ENCODE measurements at regions not wholly inside any gene's neighbourhood (a gene's known extent, or its start where the extent isn't known, plus 50 kb on each side); places are given as distances from the start of the nearest gene placed in this dataset.

DNA sequence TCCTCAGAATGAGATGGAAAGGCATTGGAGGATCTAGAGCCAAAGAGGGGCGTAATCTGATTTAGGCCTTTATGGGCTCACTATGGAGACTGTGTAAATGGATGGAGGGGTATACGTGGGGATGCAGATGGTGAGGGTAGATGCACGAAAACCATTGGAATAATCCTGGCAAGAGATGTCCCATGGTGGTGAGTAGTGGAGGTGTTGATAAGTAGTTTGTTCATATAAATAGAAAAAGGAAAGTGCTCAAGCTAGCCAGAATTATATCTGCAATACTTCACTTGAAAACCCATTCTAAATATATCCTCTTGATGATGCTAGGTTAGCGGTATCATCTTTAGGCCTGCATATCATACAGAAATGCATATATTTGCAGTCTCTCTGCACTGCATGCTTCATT is 459.7 kb downstream of the CDH2 start:
- Mint-ChIP-seq H3K4me1 (no peaks in the 10 kb centered on the region), H3K27ac (no peak overlapping the region), H3K9me3 (peaks cover 2 to 40% (median 7%) of the 10 kb centered on the region in 6 donors), H3K27me3 (ENCODE audit: low read depth in 3 of 3) (peaks cover 0 to 2% (median 0%) of the 10 kb centered on the region in 3 donors), H3K36me3 (peaks cover 0 to 3% (median 0%) of the 10 kb centered on the region in 3 donors), H3K4me3 (no peak overlapping the region)
- DNase-seq: no peak

DNA sequence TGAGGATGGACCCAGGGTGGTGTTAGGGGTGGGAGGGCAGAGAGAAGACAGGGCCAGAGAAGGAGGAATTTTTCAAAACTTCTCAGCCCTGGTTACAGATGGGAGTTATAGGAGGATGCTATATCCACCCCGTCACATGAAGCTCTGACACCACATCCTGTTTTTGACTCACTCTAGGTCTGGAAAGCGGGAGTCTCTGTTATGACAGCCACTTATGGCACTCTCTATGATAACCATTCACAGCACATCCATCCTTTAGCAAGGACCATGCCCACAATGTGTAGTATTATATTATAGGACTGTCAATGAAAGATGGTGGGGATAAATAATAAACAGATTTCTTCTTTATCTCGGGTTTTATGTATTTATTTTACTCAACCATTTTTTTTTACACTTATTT is 461.2 kb downstream of the CDH2 start:
- Mint-ChIP-seq H3K4me3 (no peak overlapping the region), H3K27me3 (ENCODE audit: low read depth in 3 of 3) (peaks cover 0 to 2% (median 0%) of the 10 kb centered on the region in 3 donors), H3K4me1 (no peaks in the 10 kb centered on the region), H3K27ac (no peak overlapping the region), H3K9me3 (peaks cover 2 to 45% (median 11%) of the 10 kb centered on the region in 6 donors), H3K36me3 (peaks cover 0 to 3% (median 0%) of the 10 kb centered on the region in 3 donors)
- no peak for DNase-seq

DNA sequence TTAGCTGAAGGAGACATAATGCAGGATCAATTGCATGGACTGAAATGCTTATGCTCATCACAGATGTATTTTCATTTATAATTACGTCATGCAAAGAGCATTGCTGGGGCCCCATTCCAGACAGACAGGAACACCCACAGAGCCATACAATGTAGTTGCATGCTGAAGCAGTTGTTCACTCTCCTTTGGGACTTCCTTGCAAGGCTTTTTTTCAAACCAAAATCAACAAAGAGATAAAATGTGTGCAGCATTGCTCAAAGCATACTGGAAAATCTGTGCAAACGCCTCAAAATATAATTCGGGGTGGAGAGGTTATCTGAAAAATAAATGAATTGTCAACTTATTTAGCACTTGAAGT is 463.2 kb downstream of the CDH2 start:
- Mint-ChIP-seq H3K27ac (no peak overlapping the region), H3K9me3 (peaks cover 6 to 47% (median 13%) of the 10 kb centered on the region in 6 donors), H3K36me3 (peaks cover 0 to 3% (median 0%) of the 10 kb centered on the region in 3 donors), H3K4me3 (no peak overlapping the region), H3K4me1 (no peaks in the 10 kb centered on the region), H3K27me3 (ENCODE audit: low read depth in 3 of 3) (no peaks in the 10 kb centered on the region)
- DNase-seq: no peak

DNA sequence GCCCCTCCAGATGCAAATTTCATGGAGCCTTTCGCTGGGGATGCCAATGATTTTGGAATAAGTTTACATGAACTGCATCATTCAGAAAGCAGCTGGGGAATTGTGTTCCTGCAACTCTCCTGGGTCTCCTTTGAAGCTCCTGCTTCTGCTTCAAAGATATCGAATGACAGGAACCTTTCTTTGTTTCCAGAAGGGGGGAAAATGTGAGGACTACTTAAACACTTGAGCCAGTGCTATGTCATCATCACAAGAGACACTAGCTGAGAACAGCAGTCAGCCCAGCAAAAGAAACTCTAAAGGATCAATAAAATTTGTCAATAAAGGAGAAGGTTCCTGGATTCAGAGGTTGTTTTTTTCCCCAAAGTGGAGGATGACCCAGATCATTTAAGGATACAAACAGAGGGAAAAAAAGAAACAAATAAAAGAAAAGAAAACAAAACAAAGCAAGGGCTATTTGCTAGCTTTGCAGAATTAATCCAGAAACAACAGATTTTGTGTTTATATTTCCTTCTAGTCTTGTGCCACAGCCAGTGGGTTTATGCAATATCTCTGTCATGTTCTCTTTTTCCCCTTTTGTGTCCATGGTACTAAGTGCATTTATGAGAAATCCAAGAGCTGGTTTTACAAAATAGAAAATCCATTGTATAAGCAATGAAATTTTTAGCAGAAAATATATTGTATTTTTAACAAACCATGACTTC is 463.7 kb downstream of the CDH2 start:
- peaks cover 0 to 3% (median 0%) of the 10 kb centered on the region in 3 donors for H3K36me3 Mint-ChIP-seq
- no peak overlapping the region for H3K4me3 Mint-ChIP-seq
- peaks cover 4 to 50% (median 13%) of the 10 kb centered on the region in 6 donors for H3K9me3 Mint-ChIP-seq
- DNase-seq: no peak
- H3K27ac Mint-ChIP-seq: no peak overlapping the region
- no peaks in the 10 kb centered on the region for H3K4me1 Mint-ChIP-seq
- H3K27me3 Mint-ChIP-seq (ENCODE audit: low read depth in 3 of 3): no peaks in the 10 kb centered on the region

DNA sequence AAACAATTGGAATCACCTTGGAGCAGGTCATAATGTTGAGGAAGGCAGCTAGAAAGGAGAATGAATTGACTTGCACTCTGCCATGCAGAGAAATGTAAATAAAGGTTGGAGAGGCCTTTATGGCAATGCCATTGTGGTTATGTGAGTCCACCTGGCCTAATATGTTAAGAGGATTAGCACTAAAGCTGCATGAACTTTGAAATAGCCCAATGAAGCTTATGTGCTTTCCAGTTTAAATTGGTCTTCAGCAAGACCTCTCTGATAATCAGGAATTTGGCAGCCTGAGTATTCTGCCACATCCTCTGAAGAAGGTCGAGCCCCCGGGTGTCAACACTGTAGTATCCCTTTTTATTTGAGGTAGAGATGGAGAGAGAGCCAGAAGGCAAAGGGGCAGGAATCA is 464.9 kb downstream of the CDH2 start:
- Mint-ChIP-seq H3K4me3 (no peak overlapping the region), H3K27me3 (ENCODE audit: low read depth in 3 of 3) (no peaks in the 10 kb centered on the region), H3K36me3 (peaks cover 0 to 3% (median 0%) of the 10 kb centered on the region in 3 donors), H3K27ac (no peak overlapping the region), H3K9me3 (peaks cover 6 to 48% (median 11%) of the 10 kb centered on the region in 6 donors), H3K4me1 (no peaks in the 10 kb centered on the region)
- no peak for DNase-seq

DNA sequence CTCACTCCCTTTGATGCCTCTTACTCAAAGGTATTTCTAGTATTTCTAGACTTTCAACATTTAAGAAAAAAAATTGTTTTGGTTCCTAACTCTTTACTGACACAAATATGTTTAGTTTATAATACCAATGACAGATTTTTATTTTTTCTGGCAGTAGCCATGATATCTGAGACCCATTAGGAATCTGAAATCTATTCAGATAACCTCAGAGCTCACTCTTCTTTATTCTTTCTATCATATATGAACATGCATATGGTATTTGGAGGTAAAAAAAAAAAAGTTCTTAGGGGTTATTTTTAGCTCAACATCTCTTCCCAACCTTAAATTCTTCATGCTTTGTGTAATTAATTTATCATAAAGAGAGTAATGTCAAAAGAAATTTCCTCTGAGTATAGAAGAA is 465.5 kb downstream of the CDH2 start:
- no peak for DNase-seq
- no peak overlapping the region for H3K4me3 Mint-ChIP-seq
- H3K27ac Mint-ChIP-seq: no peak overlapping the region
- H3K4me1 Mint-ChIP-seq: no peaks in the 10 kb centered on the region
- peaks cover 4 to 42% (median 9%) of the 10 kb centered on the region in 6 donors for H3K9me3 Mint-ChIP-seq
- no peaks in the 10 kb centered on the region for H3K27me3 Mint-ChIP-seq (ENCODE audit: low read depth in 3 of 3)
- H3K36me3 Mint-ChIP-seq: peaks cover 0 to 3% (median 0%) of the 10 kb centered on the region in 3 donors

DNA sequence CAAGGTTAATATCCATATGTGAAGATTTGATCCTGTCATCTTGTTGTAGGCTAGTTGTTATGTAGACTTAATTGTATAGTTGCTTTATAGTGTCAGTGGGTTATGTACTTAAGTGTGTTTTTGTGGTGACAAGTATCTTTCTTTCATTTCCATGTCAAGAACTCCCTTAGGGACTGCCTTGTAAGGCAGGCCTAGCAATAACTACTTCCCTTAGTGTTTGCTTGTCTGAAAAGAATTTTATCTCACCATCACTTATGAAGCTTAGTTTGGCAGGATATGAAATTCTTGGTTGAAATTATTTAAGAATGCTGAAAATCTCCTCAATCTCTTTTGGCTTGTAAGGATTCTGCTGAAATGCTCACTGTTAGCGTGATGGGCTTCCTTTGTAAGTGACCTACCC is 467.6 kb downstream of the CDH2 start:
- no peak for DNase-seq
- H3K4me1 Mint-ChIP-seq: no peaks in the 10 kb centered on the region
- H3K9me3 Mint-ChIP-seq: peaks cover 4 to 35% (median 8%) of the 10 kb centered on the region in 6 donors
- H3K27ac Mint-ChIP-seq: no peak overlapping the region
- no peaks in the 10 kb centered on the region for H3K27me3 Mint-ChIP-seq (ENCODE audit: low read depth in 3 of 3)
- no peak overlapping the region for H3K4me3 Mint-ChIP-seq
- H3K36me3 Mint-ChIP-seq: peaks cover 0 to 3% (median 0%) of the 10 kb centered on the region in 3 donors

DNA sequence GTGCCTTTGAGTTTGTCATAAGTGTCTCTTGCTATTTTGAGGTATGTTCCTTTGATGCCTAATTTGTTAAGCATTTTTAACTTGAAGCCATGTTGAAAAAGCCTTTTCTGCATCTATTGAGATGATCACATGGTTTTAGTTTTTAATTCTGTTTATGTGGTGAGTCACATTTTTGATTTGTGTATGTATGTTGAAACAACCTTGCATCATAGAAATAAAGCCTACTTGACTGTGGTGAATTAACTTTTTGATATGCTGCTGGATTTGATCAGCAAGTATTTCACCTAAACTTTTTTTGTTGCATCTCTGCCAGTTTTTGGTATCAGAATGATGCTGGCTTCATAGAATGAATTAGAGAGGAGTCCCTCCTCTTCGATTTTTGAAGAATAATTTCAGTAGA is 469.7 kb downstream of the CDH2 start:
- Mint-ChIP-seq H3K9me3 (peaks cover 1 to 29% (median 14%) of the 10 kb centered on the region in 6 donors), H3K27me3 (ENCODE audit: low read depth in 3 of 3) (peaks cover 0 to 2% (median 0%) of the 10 kb centered on the region in 3 donors), H3K4me3 (no peak overlapping the region), H3K36me3 (no peaks in the 10 kb centered on the region), H3K27ac (no peak overlapping the region), H3K4me1 (no peaks in the 10 kb centered on the region)
- no peak for DNase-seq

DNA sequence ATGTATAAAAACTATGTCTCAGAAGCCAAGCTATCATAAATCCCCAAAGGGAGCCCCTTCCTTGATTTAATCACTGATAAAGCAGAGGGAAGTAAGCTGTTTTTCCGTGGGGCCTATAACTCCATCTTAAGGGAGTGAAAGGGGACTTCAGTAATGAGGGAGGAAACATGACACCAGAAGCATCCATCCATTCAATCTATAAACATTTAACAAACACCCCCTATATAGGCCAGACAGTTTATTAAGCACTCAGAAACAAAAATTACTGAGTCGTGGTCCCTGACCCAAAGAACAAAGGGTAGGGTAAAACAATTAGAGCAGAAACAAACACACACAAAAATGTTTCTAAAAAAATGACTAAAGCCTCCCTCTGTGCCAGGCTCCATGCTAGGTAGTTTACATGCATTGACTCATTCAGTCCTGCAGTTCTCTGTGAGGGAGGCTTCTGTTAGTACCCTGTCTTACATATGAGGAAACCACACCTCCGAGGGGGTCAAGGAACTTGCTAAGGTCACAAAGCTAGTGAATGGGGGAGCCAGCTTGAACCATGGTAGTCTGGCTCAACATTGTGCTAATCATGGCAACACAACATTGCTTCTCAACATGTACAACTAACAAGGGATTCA is 472.1 kb downstream of the CDH2 start:
- Mint-ChIP-seq H3K36me3 (no peaks in the 10 kb centered on the region), H3K27me3 (ENCODE audit: low read depth in 3 of 3) (peaks cover 0 to 2% (median 0%) of the 10 kb centered on the region in 3 donors), H3K4me1 (no peaks in the 10 kb centered on the region), H3K27ac (no peak overlapping the region), H3K9me3 (peaks cover 2 to 22% (median 14%) of the 10 kb centered on the region in 6 donors), H3K4me3 (no peak overlapping the region)
- no peak for DNase-seq

DNA sequence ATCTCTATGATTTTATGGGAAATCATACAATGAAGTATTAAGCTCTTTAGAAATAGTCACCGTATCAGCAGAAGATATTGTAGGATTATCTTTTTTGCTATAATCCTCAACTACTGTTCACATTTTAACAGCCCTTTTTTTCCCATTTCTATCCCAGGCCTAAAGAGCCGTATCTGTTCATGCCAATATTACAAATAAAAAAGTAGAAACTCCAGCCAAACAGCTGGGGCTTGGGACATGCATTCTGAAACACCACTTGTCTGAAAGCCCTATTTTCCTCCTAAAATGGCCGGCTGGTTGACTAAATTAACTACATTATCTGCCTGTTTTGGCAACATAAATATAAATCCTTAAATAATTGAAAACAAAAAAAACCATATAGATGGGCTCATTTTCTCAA is 477.8 kb downstream of the CDH2 start:
- no peak overlapping the region for H3K27ac Mint-ChIP-seq
- H3K27me3 Mint-ChIP-seq (ENCODE audit: low read depth in 3 of 3): peaks cover 0 to 2% (median 0%) of the 10 kb centered on the region in 3 donors
- no peak for DNase-seq
- peaks cover 4 to 33% (median 17%) of the 10 kb centered on the region in 6 donors for H3K9me3 Mint-ChIP-seq
- no peaks in the 10 kb centered on the region for H3K36me3 Mint-ChIP-seq
- no peaks in the 10 kb centered on the region for H3K4me1 Mint-ChIP-seq
- no peak overlapping the region for H3K4me3 Mint-ChIP-seq

DNA sequence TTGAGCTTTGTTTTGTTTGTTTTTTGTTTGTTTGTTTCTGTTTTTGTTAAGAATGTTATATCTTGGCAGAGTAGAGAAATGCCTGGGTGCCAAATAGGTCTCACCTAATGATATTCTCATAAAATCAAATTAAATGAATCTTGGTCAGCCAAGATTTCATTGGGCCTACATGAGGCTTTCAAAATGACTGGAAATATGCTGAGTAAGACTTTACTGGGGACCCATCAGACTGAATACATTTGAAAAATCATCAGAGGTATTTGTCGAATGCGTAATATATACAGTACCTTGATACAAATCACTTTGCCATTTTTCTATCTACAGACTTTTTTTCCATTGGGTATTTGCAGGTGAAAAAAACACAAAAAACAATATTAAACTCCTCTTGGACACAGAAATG is 480.8 kb downstream of the CDH2 start:
- no peaks in the 10 kb centered on the region for H3K4me1 Mint-ChIP-seq
- peaks cover 0 to 2% (median 0%) of the 10 kb centered on the region in 3 donors for H3K27me3 Mint-ChIP-seq (ENCODE audit: low read depth in 3 of 3)
- H3K4me3 Mint-ChIP-seq: no peak overlapping the region
- no peak overlapping the region for H3K27ac Mint-ChIP-seq
- no peak for DNase-seq
- peaks cover 7 to 32% (median 14%) of the 10 kb centered on the region in 6 donors for H3K9me3 Mint-ChIP-seq
- no peaks in the 10 kb centered on the region for H3K36me3 Mint-ChIP-seq

DNA sequence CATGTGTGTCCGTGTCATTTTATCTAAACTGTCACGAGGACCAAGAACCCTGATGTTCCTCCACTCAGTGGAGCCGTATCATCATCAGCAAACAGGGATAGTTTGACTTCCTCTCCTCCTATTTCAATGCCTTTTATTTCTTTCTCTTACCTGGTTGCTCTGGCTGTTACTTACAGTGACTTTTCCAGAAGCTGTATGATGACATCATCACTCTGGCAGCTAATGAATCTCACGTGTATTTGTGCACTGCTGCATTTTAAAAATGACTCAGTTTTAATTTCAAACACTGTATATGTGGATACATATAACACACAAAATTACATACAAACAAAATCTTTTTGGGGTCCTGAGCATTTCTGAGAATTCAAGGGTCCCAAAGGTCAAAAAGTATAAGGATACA is 481.4 kb downstream of the CDH2 start:
- no peak overlapping the region for H3K27ac Mint-ChIP-seq
- no peak overlapping the region for H3K4me3 Mint-ChIP-seq
- H3K36me3 Mint-ChIP-seq: no peaks in the 10 kb centered on the region
- peaks cover 0 to 2% (median 0%) of the 10 kb centered on the region in 3 donors for H3K27me3 Mint-ChIP-seq (ENCODE audit: low read depth in 3 of 3)
- no peaks in the 10 kb centered on the region for H3K4me1 Mint-ChIP-seq
- DNase-seq: no peak
- H3K9me3 Mint-ChIP-seq: peaks cover 6 to 31% (median 13%) of the 10 kb centered on the region in 6 donors

DNA sequence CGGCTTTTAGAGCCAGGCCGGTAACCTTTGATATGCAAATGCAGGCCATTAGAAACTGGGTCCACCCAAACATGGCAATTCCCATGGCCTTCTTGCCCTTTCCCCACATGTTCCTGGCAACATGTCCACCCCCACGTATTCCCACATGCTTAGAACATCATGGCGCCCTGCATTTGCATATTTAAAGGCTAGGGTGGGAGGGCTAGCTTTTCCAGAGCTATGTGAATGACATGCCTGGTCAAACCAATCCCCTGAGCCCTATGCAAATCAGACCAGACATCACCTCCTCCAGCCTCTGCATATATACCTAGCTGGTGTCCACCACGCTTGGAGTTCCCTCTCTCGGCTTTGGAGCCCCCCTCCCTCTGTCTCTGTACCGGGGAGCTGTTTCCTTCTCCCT is 481.9 kb downstream of the CDH2 start:
- Mint-ChIP-seq H3K27me3 (ENCODE audit: low read depth in 3 of 3) (peaks cover 0 to 2% (median 0%) of the 10 kb centered on the region in 3 donors), H3K36me3 (no peaks in the 10 kb centered on the region), H3K9me3 (peaks cover 5 to 31% (median 13%) of the 10 kb centered on the region in 6 donors), H3K4me1 (no peaks in the 10 kb centered on the region), H3K4me3 (no peak overlapping the region), H3K27ac (no peak overlapping the region)
- DNase-seq: no peak

DNA sequence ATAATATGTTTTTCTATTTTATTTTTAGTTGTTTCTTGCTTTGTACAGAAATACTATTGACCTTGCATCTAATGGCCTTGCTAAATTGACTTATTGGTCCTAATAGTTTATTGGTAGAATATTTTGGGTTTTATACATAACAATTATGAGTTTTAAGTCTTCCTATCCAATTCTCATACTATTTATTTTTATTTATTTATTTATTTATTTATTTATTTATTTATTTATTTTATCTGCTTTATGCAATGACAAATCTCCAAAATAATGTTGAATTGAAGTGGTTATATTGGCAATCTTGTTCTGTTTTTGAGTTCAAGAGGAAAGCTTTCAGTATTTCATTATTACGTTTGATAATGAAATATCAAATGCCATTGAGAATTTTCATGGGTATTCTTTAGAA is 488.3 kb downstream of the CDH2 start:
- no peak overlapping the region for H3K27ac Mint-ChIP-seq

More for the DNA sequence above, 488.3 kb downstream of the CDH2 start:
- Mint-ChIP-seq H3K36me3 (no peaks in the 10 kb centered on the region), H3K4me1 (no peaks in the 10 kb centered on the region), H3K27me3 (ENCODE audit: low read depth in 3 of 3) (peaks cover 0 to 2% (median 0%) of the 10 kb centered on the region in 3 donors), H3K4me3 (no peak overlapping the region), H3K9me3 (peaks cover 3 to 24% (median 8%) of the 10 kb centered on the region in 6 donors)
- no peak for DNase-seq

Data from immature natural killer cell (primary cell).